Islet of Langerhans (tissue), 1 donor: ENCODE measurements at regions not wholly inside any gene's neighbourhood (a gene's known extent, or its start where the extent isn't known, plus 50 kb on each side); places are given as distances from the start of the nearest gene placed in this dataset.

Experiments used
- FAIRE-seq: peaks from one replicate; lab custom pipeline; 2011; peaks lifted over from hg19 to GRCh38; lab: Jason Lieb, UNC

- FAIRE-seq: no peak
Measured at GRCh38 chr13:99859178-99860177, 112.1 kb downstream of the ZIC5 start.

GRCh38 chr13:99857738-99858137 lies 113.8 kb downstream of the ZIC5 start:
- FAIRE-seq: no peak

DNA sequence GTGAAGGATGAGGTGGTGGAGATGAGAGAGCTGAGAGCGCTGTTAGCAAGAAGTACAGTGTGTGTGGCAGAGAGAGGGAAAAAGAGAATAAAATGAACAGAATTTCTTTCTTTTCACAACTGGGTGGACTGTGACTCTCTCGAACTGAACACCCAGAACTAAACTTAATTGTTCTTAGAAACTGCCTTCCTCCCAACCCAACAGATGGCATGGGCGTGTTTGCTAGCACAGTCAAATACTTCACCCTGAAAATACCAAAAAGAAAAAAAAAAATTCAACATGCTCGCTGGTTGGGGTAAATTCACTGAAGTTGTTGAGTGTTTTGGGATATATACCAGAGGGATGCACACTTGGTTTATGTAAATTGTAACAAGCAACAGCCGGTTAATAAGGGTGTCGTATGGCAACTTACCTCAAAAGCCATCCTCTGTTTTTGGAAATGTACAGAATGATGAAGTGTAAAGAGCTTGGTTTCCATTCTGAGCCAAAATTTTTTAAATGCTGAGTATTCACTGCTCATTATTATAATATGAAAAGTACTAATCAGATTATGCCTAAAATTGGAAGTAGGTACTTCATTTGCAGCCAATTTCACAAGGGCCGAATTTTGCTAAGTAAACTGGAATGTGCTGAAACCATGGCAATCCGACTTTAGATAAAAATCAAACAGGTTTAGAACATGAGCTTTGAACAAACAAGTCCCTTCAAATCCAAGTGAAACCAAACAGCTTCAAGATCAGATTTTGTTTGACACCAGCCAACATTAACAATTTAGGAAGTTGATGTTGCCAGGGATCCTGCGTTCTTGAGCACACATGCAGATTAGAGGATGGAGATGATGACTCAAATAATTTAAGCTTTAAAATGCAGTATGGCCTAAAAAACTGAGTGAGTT lies 115.8 kb downstream of the ZIC5 start:
- FAIRE-seq: no peak

DNA sequence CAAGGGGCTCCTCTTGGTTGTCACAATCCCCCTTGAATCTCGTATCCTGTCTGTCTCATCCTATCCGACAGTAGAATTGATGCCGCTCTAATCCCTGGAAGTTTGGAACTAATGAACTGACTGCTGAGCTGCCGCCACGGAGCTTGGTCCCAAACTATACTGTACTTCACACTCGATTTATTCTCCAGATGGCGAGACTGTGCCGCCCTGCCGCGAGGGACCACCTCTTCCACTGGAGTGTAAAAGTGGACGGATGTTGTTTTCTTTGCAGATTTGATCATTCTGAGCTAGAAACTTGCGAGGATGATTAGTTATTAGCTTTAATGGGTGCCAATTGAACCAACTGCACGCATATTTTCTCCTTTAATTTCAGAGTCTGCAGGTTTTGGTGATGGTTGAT lies 117.2 kb downstream of the ZIC5 start:
- no peak for FAIRE-seq

DNA sequence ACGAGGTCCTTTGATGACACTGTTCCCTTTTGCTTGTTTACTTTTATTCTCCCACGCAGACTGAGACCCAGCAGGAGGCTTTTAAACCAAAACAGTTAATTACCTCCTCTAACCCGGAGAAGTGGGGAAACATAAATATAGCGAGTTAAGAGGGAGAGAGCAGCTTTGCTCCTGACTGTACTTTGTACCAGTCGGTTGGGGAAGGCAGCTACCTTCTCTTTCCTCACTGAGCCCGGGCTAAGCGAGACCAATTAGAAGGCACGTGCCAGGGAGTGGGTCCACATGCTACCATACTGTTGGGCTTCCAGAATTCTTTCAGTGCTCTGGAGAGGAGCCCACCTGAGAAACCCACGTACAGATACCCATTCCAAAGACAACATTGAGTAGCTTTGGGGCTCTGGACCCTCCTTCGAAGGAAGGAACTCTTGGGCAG lies 124.2 kb downstream of the ZIC5 start:
- FAIRE-seq: no peak

DNA sequence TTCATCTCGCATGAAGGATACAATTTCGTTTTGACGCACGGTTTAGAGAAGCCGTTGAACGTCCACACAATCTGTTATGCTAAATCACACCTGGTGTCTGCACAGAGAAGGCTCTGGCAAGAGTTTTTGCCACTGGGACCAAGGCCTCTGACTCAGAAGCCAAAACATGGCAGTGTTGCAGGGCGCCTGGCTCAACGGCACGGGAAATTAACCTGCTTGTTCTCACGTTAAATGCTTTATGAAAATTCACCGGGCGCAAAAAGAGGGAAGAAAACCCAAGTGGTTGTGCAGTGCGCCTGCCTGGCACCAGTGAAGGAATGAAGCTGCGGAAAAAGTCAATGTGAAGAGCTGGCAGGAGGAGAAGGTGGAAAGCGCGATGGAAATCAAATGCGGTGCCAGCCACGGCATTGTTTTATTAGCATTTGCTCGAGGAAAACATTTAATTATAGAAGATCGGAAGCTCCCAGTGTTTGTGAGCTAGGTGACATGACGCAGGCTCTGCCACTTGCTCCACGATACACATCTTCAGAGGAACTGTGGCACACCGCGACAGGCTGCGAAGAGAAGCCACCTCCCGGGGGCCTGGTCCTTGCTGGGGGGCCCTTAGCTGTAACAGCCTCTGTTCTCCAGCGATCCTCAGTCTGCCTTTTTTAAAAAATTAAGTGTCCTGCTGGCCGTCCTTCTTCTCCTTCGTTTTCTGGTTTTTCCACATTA lies 126.2 kb downstream of the ZIC5 start:
- no peak for FAIRE-seq

DNA sequence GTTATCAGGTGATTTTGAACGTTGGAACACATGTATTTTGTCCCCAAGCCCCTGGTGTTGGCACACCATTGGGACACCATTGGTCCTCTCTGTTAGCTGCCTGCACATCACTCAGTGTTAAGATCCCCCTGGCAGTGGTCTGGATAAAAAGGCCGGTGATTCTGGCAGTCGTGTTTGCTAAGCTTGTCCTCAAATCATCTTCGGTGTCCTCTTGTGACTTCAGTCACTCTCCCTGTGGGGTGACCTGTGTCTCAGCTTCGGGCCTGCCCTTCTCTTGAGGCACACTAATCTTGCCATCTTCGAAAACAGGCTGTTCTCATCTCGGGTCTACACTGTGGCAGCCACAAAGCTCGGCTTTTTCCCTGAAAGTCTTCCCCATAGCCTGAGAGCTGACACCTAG lies 127.1 kb downstream of the ZIC5 start:
- no peak for FAIRE-seq

GRCh38 chr13:99843872-99844271 lies 127.7 kb downstream of the ZIC5 start:
- no peak for FAIRE-seq

GRCh38 chr13:99842405-99842804 lies 129.2 kb downstream of the ZIC5 start:
- FAIRE-seq: no peak

DNA sequence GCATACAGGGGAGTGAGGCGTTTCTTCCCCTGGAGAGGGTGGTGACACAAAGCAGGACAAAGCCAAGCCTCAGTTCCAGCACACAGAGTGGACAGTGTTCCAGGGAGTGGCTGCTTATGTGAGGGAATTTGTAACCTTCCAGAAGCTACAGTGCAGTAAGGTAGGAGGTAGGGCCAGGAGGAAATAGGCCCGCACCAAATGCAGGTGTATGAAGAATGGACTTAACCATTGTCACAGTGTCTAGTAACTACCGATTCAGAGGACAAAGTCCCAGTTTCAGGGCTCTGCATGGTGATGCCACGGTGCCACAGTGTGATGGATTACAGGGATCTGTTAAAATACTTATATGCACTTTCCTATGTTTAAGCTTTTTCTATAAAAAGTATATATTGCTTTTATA lies 135.3 kb downstream of the ZIC5 start:
- FAIRE-seq: no peak

DNA sequence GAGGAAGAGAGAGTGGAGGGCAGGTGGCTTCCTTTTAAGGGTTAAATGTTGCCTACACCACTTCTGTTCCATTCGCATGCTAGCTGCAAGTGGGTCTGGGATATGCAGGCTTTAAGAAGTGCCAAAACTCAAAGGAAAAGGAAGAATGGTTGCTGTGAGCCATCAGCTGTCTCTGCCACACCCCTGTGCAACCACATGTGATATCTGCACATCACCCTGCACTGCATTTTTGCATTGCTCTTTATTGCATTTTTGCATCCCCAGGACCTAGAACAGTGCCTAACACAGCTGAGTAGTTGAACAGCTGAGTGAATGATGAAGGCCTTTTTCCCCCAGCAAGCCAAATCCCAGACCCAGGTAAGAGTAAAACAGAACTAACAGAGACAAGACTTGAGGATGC lies 136.1 kb downstream of the ZIC5 start:
- no peak for FAIRE-seq

GRCh38 chr13:99834246-99834645 lies 137.3 kb downstream of the ZIC5 start:
- no peak for FAIRE-seq

DNA sequence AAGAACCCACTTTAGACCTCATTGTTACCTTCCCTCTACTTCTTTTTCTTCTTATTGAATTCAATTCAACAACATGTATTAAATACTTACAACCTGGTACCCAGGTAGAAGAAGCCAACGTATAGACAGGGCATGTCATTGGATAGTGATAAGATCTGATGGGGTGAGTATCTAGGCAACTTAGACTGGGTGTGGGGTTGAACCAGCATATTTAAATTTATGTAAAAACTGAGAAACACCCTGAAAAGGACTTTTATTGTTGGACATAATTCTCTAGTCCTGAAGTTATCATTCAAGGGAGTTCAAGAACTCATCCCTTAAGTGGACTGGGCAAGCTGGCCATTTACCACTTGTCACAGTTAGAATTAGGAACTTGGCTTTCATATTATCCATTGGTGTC lies 139.2 kb downstream of the ZIC5 start:
- no peak for FAIRE-seq

- FAIRE-seq: no peak
Measured at GRCh38 chr13:99830931-99831330, 140.6 kb downstream of the ZIC5 start.

- FAIRE-seq: no peak
Measured at GRCh38 chr13:99829593-99830239, 141.9 kb downstream of the ZIC5 start.

DNA sequence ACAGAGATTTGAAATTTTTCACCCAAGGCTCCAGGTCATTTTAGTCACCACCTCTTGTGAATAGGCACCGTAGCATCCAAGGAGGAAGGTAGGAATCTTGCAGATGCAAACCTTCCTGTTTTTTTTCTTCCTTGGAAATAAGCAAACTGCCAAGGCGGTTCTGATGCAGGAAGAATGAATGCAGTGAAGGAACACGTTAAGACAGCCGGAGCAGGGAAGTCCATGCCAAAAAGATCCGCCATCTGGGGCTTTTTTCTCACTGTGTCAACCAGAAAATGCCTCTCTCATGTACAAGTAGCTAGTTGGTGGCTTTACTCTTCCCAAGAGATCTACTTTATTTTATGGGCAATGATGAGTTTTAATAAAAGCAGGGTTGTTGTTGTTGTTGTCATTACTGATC lies 142.4 kb downstream of the ZIC5 start:
- no peak for FAIRE-seq

GRCh38 chr13:99828735-99829134 lies 142.8 kb downstream of the ZIC5 start:
- FAIRE-seq: no peak

- no peak for FAIRE-seq
Measured at GRCh38 chr13:99828123-99828522, 143.4 kb downstream of the ZIC5 start.

GRCh38 chr13:99827011-99827772 lies 144.4 kb downstream of the ZIC5 start:
- no peak for FAIRE-seq

GRCh38 chr13:99823961-99824360 lies 147.6 kb downstream of the ZIC5 start:
- FAIRE-seq: no peak

- FAIRE-seq: peak; percentile 73
Measured at GRCh38 chr13:99822820-99823219, 148.7 kb downstream of the ZIC5 start.
